ENCODE measurements at regions not wholly inside any gene's neighbourhood (a gene's known extent, or its start where the extent isn't known, plus 50 kb on each side); places are given as distances from the start of the nearest gene placed in this dataset.

DNA sequence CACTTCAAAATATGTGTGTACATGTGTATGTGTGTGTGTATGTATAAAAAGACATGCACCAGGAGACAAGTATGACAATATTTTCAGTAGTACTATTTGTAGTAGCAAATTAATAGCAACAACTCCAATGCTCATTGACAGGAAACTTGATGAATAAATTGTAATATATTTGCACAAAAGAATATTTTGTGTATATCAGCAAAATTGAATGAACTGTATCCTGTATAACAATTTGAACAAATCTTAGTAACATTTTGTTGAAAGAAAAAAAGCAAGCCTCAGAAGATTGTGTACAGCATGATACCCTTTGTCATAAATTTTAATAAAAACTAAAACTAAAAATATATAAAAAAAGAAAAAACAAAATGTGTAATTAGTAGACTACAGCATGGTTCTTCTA lies 1367.3 kb upstream of the TMEFF2 start:
- TF ChIP-seq POLR2A (IDR thresholded peaks at IDR 0.05) (no peak), POLR2AphosphoS5 (IDR thresholded peaks at IDR 0.05) (no peak), EP300 (IDR thresholded peaks at IDR 0.05) (no peak)
- TF ChIP-seq, protein P1, sequence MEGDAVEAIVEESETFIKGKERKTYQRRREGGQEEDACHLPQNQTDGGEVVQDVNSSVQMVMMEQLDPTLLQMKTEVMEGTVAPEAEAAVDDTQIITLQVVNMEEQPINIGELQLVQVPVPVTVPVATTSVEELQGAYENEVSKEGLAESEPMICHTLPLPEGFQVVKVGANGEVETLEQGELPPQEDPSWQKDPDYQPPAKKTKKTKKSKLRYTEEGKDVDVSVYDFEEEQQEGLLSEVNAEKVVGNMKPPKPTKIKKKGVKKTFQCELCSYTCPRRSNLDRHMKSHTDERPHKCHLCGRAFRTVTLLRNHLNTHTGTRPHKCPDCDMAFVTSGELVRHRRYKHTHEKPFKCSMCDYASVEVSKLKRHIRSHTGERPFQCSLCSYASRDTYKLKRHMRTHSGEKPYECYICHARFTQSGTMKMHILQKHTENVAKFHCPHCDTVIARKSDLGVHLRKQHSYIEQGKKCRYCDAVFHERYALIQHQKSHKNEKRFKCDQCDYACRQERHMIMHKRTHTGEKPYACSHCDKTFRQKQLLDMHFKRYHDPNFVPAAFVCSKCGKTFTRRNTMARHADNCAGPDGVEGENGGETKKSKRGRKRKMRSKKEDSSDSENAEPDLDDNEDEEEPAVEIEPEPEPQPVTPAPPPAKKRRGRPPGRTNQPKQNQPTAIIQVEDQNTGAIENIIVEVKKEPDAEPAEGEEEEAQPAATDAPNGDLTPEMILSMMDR (IDR thresholded peaks at IDR 0.05) = no peak

Measured in suprapubic skin (tissue), 4 donors.